ENCODE measurements at regions not wholly inside any gene's neighbourhood (a gene's known extent, or its start where the extent isn't known, plus 50 kb on each side); places are given as distances from the start of the nearest gene placed in this dataset.

- H3K79me2 ChIP-seq (ENCODE audit: insufficient read depth, low read length) = no peaks in the 10 kb centered on the region
- no peaks in the 10 kb centered on the region for H4K20me1 ChIP-seq (ENCODE audit: insufficient read depth, low read length)
- Mint-ChIP-seq H3K4me3 (no peak overlapping the region), H3K4me1 (no peaks in the 10 kb centered on the region), H3K27me3 (ENCODE audit: low read depth in 3 of 3) (peaks cover 0 to 2% (median 0%) of the 10 kb centered on the region in 3 donors), H3K27ac (no peak overlapping the region), H3K36me3 (no peaks in the 10 kb centered on the region), H3K9me3 (peaks cover 0 to 5% (median 0%) of the 10 kb centered on the region in 7 donors)
- H2AFZ ChIP-seq (ENCODE audit: insufficient read depth, low read depth, low read length, poor library complexity, severe bottlenecking) = no peak overlapping the region
- no peak overlapping the region for H3K4me2 ChIP-seq (replicated peaks; ENCODE audit: extremely low read depth, low read length, poor library complexity, severe bottlenecking)
- H3K9ac ChIP-seq (ENCODE audit: insufficient read depth, low read length, poor library complexity, severe bottlenecking) = no peak overlapping the region
- no peaks in the 10 kb centered on the region for H3K27me3 ChIP-seq (ENCODE audit: control insufficient read depth in 2 of 2, insufficient read depth in 2 of 2, low read length in 2 of 2)
- no peak for TF ChIP-seq CTCF (IDR thresholded peaks at IDR 0.05)
- intact Hi-C loops (cut with micrococcal nuclease) = no loop called here
- H3K9me3 ChIP-seq (replicated peaks in 1 of 2; ENCODE audit: control insufficient read depth in 1 of 2, insufficient read depth in 1 of 2, low read length in 2 of 2) = peaks cover 0 to 3% of the 10 kb centered on the region in 2 donors
- no peaks in the 10 kb centered on the region for H3K4me1 ChIP-seq (ENCODE audit: control insufficient read depth in 1 of 2, insufficient read depth in 2 of 2, low read length in 2 of 2)
- no peak for DNase-seq
- H3K36me3 ChIP-seq (replicated peaks in 1 of 2; ENCODE audit: control insufficient read depth in 1 of 2, insufficient read depth in 2 of 2, low read length in 2 of 2) = no peaks in the 10 kb centered on the region
- H3K27ac ChIP-seq (ENCODE audit: low read depth in 1 of 2, low read length in 2 of 2) = no peak overlapping the region
- H3K4me3 ChIP-seq (replicated peaks in 1 of 3; ENCODE audit: low read depth in 2 of 3, low read length in 3 of 3) = no peak overlapping the region
These were observed 1038.8 kb upstream of the GBE1 start for GRCh38 chr3:82800248-82800647.

- H4K20me1 ChIP-seq (ENCODE audit: insufficient read depth, low read length) = no peaks in the 10 kb centered on the region
- intact Hi-C loops (cut with micrococcal nuclease) = no loop called here
- H3K27me3 Mint-ChIP-seq (ENCODE audit: low read depth in 3 of 3) = peaks cover 0 to 1% (median 0%) of the 10 kb centered on the region in 3 donors
- H3K79me2 ChIP-seq (ENCODE audit: insufficient read depth, low read length) = no peaks in the 10 kb centered on the region
- H3K4me1 Mint-ChIP-seq = no peaks in the 10 kb centered on the region
- no peak overlapping the region for H3K27ac ChIP-seq (ENCODE audit: low read depth in 1 of 2, low read length in 2 of 2)
- no peak overlapping the region for H2AFZ ChIP-seq (ENCODE audit: insufficient read depth, low read depth, low read length, poor library complexity, severe bottlenecking)
- H3K9me3 Mint-ChIP-seq = peaks cover 0 to 5% (median 0%) of the 10 kb centered on the region in 7 donors
- no CpG with 5 or more reads among the region's 1 CpG for WGBS (ENCODE audit: insufficient coverage)
- peaks cover 0 to 3% of the 10 kb centered on the region in 2 donors for H3K9me3 ChIP-seq (replicated peaks in 1 of 2; ENCODE audit: control insufficient read depth in 1 of 2, insufficient read depth in 1 of 2, low read length in 2 of 2)
- no peaks in the 10 kb centered on the region for H3K36me3 ChIP-seq (replicated peaks in 1 of 2; ENCODE audit: control insufficient read depth in 1 of 2, insufficient read depth in 2 of 2, low read length in 2 of 2)
- H3K4me2 ChIP-seq (replicated peaks; ENCODE audit: extremely low read depth, low read length, poor library complexity, severe bottlenecking) = no peak overlapping the region
- no peaks in the 10 kb centered on the region for H3K27me3 ChIP-seq (ENCODE audit: control insufficient read depth in 2 of 2, insufficient read depth in 2 of 2, low read length in 2 of 2)
- H3K4me3 ChIP-seq (replicated peaks in 1 of 3; ENCODE audit: low read depth in 2 of 3, low read length in 3 of 3) = no peak overlapping the region
- H3K36me3 Mint-ChIP-seq = no peaks in the 10 kb centered on the region
- no peak overlapping the region for H3K9ac ChIP-seq (ENCODE audit: insufficient read depth, low read length, poor library complexity, severe bottlenecking)
- no peak for DNase-seq
- no peak for TF ChIP-seq CTCF (IDR thresholded peaks at IDR 0.05)
- H3K27ac Mint-ChIP-seq = no peak overlapping the region
- H3K4me1 ChIP-seq (ENCODE audit: control insufficient read depth in 1 of 2, insufficient read depth in 2 of 2, low read length in 2 of 2) = no peaks in the 10 kb centered on the region
- no peak overlapping the region for H3K4me3 Mint-ChIP-seq
These were observed 1035.3 kb upstream of the GBE1 start for GRCh38 chr3:82796765-82797164.

Data from CD14-positive monocyte (primary cell).